Kidney (tissue), 13 donors: ENCODE measurements at regions not wholly inside any gene's neighbourhood (a gene's known extent, or its start where the extent isn't known, plus 50 kb on each side); places are given as distances from the start of the nearest gene placed in this dataset.

Experiments used
- DNase-seq, 5 donors: peaks; one replicate each; pipeline ENCODE4 v3.0.0-alpha.2; 2013 to 2020
- FAIRE-seq: peaks from 2 replicates; lab custom pipeline; 2012; peaks lifted over from hg19 to GRCh38; lab: Jason Lieb, UNC
- H3K27ac ChIP-seq, 2 donors: one replicate each; pipeline ENCODE4 v1.7.0; 2013; ENCODE audit warnings: low read depth in 2 of 2, low read length in 2 of 2, inconsistent platforms in 1 of 2
- H3K27me3 ChIP-seq: one replicate; pipeline ENCODE4 v1.7.1; 2013; ENCODE audit warnings: low read length, inconsistent platforms; ENCODE audit not compliant: control insufficient read depth, insufficient read depth
- H3K36me3 ChIP-seq, 3 donors: one replicate each; pipeline versions ENCODE4 v1.7.0 to v1.7.1; 2013; ENCODE audit warnings: low read length in 3 of 3, control low read depth in 1 of 3, inconsistent platforms in 1 of 3; ENCODE audit not compliant: insufficient read depth in 3 of 3, control insufficient read depth in 2 of 3
- H3K4me1 ChIP-seq, 3 donors: one replicate each; pipeline versions ENCODE4 v1.7.0 to v1.7.1; 2013; ENCODE audit warnings: low read length in 3 of 3, inconsistent platforms in 1 of 3, low read depth in 1 of 3; ENCODE audit not compliant: control insufficient read depth in 2 of 3, insufficient read depth in 2 of 3
- H3K4me3 ChIP-seq, 3 donors: one replicate each; pipeline versions ENCODE4 v1.7.0 to v1.8.1; 2013; ENCODE audit warnings: low read length in 3 of 3, control low read depth in 1 of 3, inconsistent platforms in 1 of 3
- H3K9ac ChIP-seq, 3 donors: one replicate each; pipeline versions ENCODE4 v1.7.0 to v1.7.1; 2013; ENCODE audit warnings: low read length in 3 of 3, control low read depth in 1 of 3, inconsistent platforms in 1 of 3
- H3K9me3 ChIP-seq, 3 donors: one replicate each; pipeline versions ENCODE4 v1.7.0 to v1.7.1; 2013; ENCODE audit warnings: low read length in 3 of 3, control low read depth in 1 of 3, inconsistent platforms in 1 of 3; ENCODE audit not compliant: control insufficient read depth in 2 of 3, insufficient read depth in 1 of 3
- CTCF ChIP-seq: IDR thresholded peaks from 3 replicates; pipeline ENCODE4 v1.5.1; 2012; ENCODE audit warnings: mild to moderate bottlenecking, moderate library complexity, borderline replicate concordance; ENCODE audit not compliant: insufficient read depth; ENCODE audit errors: extremely low read depth
- intact Hi-C: fragments of 100-400 bp; cut with DNase I; formaldehyde crosslinking; loops from one replicate; pipeline ENCODE4 v1.11.1; 2022
- donor health status: control.
- donor health status: control.
- donor health status: control.
- donor health status: control.
- donor health status: control.
- donor health status: DM: yes; HTN: yes; CAD: no.
- donor health status: Normal renal cell carcinoma (clear cell type).

GRCh38 chr5:174427304-174427703 lies 297.1 kb upstream of the MSX2 start:
- Histone ChIP-seq H3K27ac (no peak overlapping the region), H3K36me3 (no peaks in the 10 kb centered on the region), H3K4me1 (no peaks in the 10 kb centered on the region), H3K4me3 (no peak overlapping the region), H3K9me3 (no peaks in the 10 kb centered on the region), H3K9ac (no peak overlapping the region), H3K27me3 (no peaks in the 10 kb centered on the region)
- no peak for TF ChIP-seq CTCF
- FAIRE-seq: no peak
- intact Hi-C loops: no loop called here
- DNase-seq: no peak

GRCh38 chr5:174428895-174429294 lies 295.5 kb upstream of the MSX2 start:
- no peaks in the 10 kb centered on the region for H3K36me3 ChIP-seq
- H3K27me3 ChIP-seq: no peaks in the 10 kb centered on the region
- no peak for DNase-seq
- H3K4me3 ChIP-seq: no peak overlapping the region
- no peak for TF ChIP-seq CTCF
- intact Hi-C loops: no loop called here
- H3K9me3 ChIP-seq: no peaks in the 10 kb centered on the region
- H3K27ac ChIP-seq: no peak overlapping the region
- H3K4me1 ChIP-seq: no peaks in the 10 kb centered on the region
- no peak for FAIRE-seq
- H3K9ac ChIP-seq: no peak overlapping the region

- intact Hi-C loops: no loop called here
- no peaks in the 10 kb centered on the region for H3K27me3 ChIP-seq
- H3K27ac ChIP-seq: no peak overlapping the region
- DNase-seq (no peak), FAIRE-seq (no peak)
- no peak for TF ChIP-seq CTCF
- H3K9me3 ChIP-seq: no peaks in the 10 kb centered on the region
- no peak overlapping the region for H3K9ac ChIP-seq
- no peaks in the 10 kb centered on the region for H3K36me3 ChIP-seq
- H3K4me1 ChIP-seq: no peaks in the 10 kb centered on the region
- H3K4me3 ChIP-seq: no peak overlapping the region
These were observed 293.4 kb upstream of the MSX2 start for GRCh38 chr5:174430940-174431339.

- H3K4me3 ChIP-seq: no peak overlapping the region
- FAIRE-seq: no peak
- intact Hi-C loops: no loop called here
These were observed 292.9 kb upstream of the MSX2 start for GRCh38 chr5:174431504-174431903.

More at GRCh38 chr5:174431504-174431903, 292.9 kb upstream of the MSX2 start:
- Histone ChIP-seq H3K27me3 (no peaks in the 10 kb centered on the region), H3K4me1 (no peaks in the 10 kb centered on the region), H3K9ac (no peak overlapping the region), H3K27ac (no peak overlapping the region), H3K9me3 (no peaks in the 10 kb centered on the region), H3K36me3 (no peaks in the 10 kb centered on the region)
- no peak for DNase-seq
- TF ChIP-seq CTCF: no peak
